HPDE6-E6E7 (cell line): ENCODE measurements at regions not wholly inside any gene's neighbourhood (a gene's known extent, or its start where the extent isn't known, plus 50 kb on each side); places are given as distances from the start of the nearest gene placed in this dataset.

Experiments used
- DNase-seq: peaks from one replicate; pipeline ENCODE4 v3.0.0; 2011; ENCODE audit warnings: missing footprints; ENCODE audit errors: extremely low spot score

- DNase-seq, result no peak
These were observed 72.0 kb upstream of the ODC1 start for GRCh38 chr2:10520154-10520553.

- DNase-seq, result no peak
These were observed 71.2 kb upstream of the ODC1 start for GRCh38 chr2:10519394-10519740.

- no peak for DNase-seq
These were observed 70.6 kb upstream of the ODC1 start for GRCh38 chr2:10518470-10519393.

GRCh38 chr2:10517351-10518043 lies 69.4 kb upstream of the ODC1 start:
- no peak for DNase-seq

GRCh38 chr2:10515887-10516286 lies 67.8 kb upstream of the ODC1 start:
- no peak for DNase-seq

- DNase-seq, result peak; percentile 96
These were observed 66.6 kb upstream of the ODC1 start for GRCh38 chr2:10514743-10515142.

GRCh38 chr2:10514273-10514672 lies 66.1 kb upstream of the ODC1 start:
- DNase-seq, result no peak

- DNase-seq, result no peak
These were observed 65.1 kb upstream of the ODC1 start for GRCh38 chr2:10513201-10513600.

GRCh38 chr2:10508038-10508437 lies 59.9 kb upstream of the ODC1 start:
- no peak for DNase-seq

- no peak for DNase-seq
These were observed 59.0 kb upstream of the ODC1 start for GRCh38 chr2:10507106-10507505.

- DNase-seq, result no peak
These were observed 57.1 kb upstream of the ODC1 start for GRCh38 chr2:10504994-10505820.

- no peak for DNase-seq
These were observed 56.4 kb upstream of the ODC1 start for GRCh38 chr2:10504370-10504993.

GRCh38 chr2:10502803-10503107 lies 54.6 kb upstream of the ODC1 start:
- no peak for DNase-seq

- DNase-seq, result no peak
These were observed 54.1 kb upstream of the ODC1 start for GRCh38 chr2:10501980-10502802.

GRCh38 chr2:10501451-10501961 lies 53.4 kb upstream of the ODC1 start:
- DNase-seq, result no peak

GRCh38 chr2:10500601-10501361 lies 52.7 kb upstream of the ODC1 start:
- peak; percentile 54 for DNase-seq

- DNase-seq, result no peak
These were observed 51.9 kb upstream of the ODC1 start for GRCh38 chr2:10499911-10500521.

- DNase-seq, result no peak
These were observed 51.3 kb upstream of the ODC1 start for GRCh38 chr2:10499275-10499907.
